ENCODE measurements at regions not wholly inside any gene's neighbourhood (a gene's known extent, or its start where the extent isn't known, plus 50 kb on each side); places are given as distances from the start of the nearest gene placed in this dataset.

GRCh38 chrX:150160656-150161055, 202.5 kb upstream of the MAMLD1 start:
- TF ChIP-seq CTCF (IDR thresholded peaks at IDR 0.05) (no peak), TCF7L2 (IDR thresholded peaks at IDR 0.05; ENCODE audit: low read depth, low read length) (no peak), POLR2AphosphoS5 (IDR thresholded peaks at IDR 0.05; ENCODE audit: low read depth, low read length) (no peak), REST (IDR thresholded peaks at IDR 0.05; ENCODE audit: insufficient read depth in 1 of 2, low read depth in 2 of 2, low read length in 1 of 2) (no peak), SIN3A (IDR thresholded peaks at IDR 0.05; ENCODE audit: borderline replicate concordance, insufficient read depth, low read depth, low read length) (no peak)

Data from Panc1 (cell line).